H1 (cell line): ENCODE measurements at regions not wholly inside any gene's neighbourhood (a gene's known extent, or its start where the extent isn't known, plus 50 kb on each side); places are given as distances from the start of the nearest gene placed in this dataset.

ENCODE experiments used
- CBX8 ChIP-seq: fragments of 300-800, 300-1000 bp; sonication (generic); IDR thresholded peaks from 2 replicates; pipeline ENCODE4 v1.7.1; 2016; ENCODE audit warnings: low read depth, low read length, borderline replicate concordance
- CHD7 ChIP-seq: fragments of 300-600 bp; sonication (generic); IDR thresholded peaks from 2 replicates; pipeline ENCODE4 v1.7.1; 2012; ENCODE audit warnings: low read length, moderate library complexity, mild to moderate bottlenecking, inconsistent platforms; ENCODE audit not compliant: insufficient replicate concordance
- CTCF ChIP-seq, 3 experiments: IDR thresholded peaks; 1 replicate in 2 of 3; 2 replicates in 1 of 3; pipeline versions ENCODE4 v1.5.1 to v1.6.1; 2011; ENCODE audit warnings: low read length in 3 of 3, mild to moderate bottlenecking in 3 of 3, inconsistent platforms in 2 of 3, low read depth in 1 of 3, moderate library complexity in 1 of 3; ENCODE audit not compliant: insufficient read depth in 1 of 3; ENCODE audit errors: control extremely low read depth in 1 of 3
- HDAC6 ChIP-seq: IDR thresholded peaks from one replicate; pipeline ENCODE4 v1.7.1; 2012; ENCODE audit warnings: low read depth, mild to moderate bottlenecking, inconsistent platforms, low read length, moderate library complexity
- KDM4A ChIP-seq: IDR thresholded peaks from one replicate; pipeline ENCODE4 v1.7.1; 2012; ENCODE audit warnings: low read depth, mild to moderate bottlenecking, moderate library complexity, low read length, inconsistent platforms; ENCODE audit not compliant: severe bottlenecking
- POLR2A ChIP-seq, 2 experiments: IDR thresholded peaks; 1 replicate in 1 of 2; 2 replicates in 1 of 2; pipeline ENCODE4 v1.6.1; 2011; ENCODE audit warnings: low read depth in 2 of 2, low read length in 2 of 2, mild to moderate bottlenecking in 2 of 2; ENCODE audit errors: control extremely low read depth in 1 of 2
- POLR2AphosphoS5 ChIP-seq: IDR thresholded peaks from 2 replicates; pipeline ENCODE4 v1.6.1; 2011; ENCODE audit warnings: low read depth, low read length
- SP2 ChIP-seq: IDR thresholded peaks from 2 replicates; pipeline ENCODE4 v1.6.1; 2012; ENCODE audit warnings: mild to moderate bottlenecking, low read length, inconsistent platforms

GRCh38 chr3:181879926-181880325 is 168.2 kb downstream of the SOX2 start (continued):
- no peak for TF ChIP-seq CHD7
- TF ChIP-seq CBX8, result no peak
- TF ChIP-seq KDM4A, result no peak
- no peak for TF ChIP-seq POLR2AphosphoS5
- TF ChIP-seq POLR2A (IDR thresholded peaks at IDR 0.05; ENCODE audit: control extremely low read depth in 1 of 2, low read depth in 2 of 2, low read length in 2 of 2), result no peak
- no peak for TF ChIP-seq HDAC6
- no peak for TF ChIP-seq SP2
- no peak for TF ChIP-seq CTCF (IDR thresholded peaks at IDR 0.05; ENCODE audit: control extremely low read depth in 1 of 3, insufficient read depth in 1 of 3, low read depth in 1 of 3, low read length in 3 of 3)
